LNCAP (cell line): ENCODE measurements at regions not wholly inside any gene's neighbourhood (a gene's known extent, or its start where the extent isn't known, plus 50 kb on each side); places are given as distances from the start of the nearest gene placed in this dataset.

ENCODE experiments used
- CTCF ChIP-seq: fragments of 450-650 bp; IDR thresholded peaks from 2 replicates; pipeline ENCODE4 v1.5.1; 2017; ENCODE audit warnings: mild to moderate bottlenecking

DNA sequence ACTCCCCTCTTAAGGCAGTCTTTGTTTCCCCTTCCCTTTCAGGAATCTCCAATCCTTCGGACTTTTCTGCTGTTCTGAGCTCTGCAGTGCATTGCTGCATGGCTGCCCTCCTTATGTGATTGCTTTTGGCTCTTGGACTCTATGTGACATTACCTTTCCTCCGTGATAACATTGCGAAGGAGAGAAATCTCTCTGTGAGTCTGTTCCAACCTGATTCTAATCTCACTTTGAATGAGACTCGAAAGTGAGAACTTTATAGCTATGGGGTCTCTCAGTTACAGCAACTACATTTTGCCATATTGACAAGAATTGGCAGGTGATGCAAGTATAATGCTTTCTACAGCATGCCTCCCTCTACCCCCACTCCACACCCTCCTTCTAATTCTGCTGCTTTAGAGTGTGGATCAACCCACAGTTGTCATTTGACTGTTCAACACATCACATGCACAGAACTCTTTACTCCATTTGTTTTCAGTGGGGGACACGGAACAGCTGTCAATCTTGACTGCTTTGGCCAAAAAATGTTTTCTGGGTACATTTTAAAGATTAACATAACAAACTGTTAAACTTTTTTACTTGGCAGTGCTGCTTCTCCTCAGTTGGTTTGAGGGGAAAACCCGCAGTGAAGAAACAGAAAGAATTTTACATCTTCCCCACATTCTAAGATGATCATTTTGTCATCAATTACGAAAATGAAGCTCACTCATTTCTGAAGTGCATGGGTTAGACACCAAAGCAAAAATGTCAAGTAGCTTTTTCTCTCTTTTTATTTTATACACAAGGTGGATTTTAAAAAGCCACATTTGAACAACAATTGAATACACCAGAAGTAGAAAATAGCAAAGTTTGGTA is 125.5 kb upstream of the RMST start:
- no peak for TF ChIP-seq CTCF

GRCh38 chr12:97342130-97342529 is 120.5 kb upstream of the RMST start:
- no peak for TF ChIP-seq CTCF

GRCh38 chr12:97347956-97348355 is 114.6 kb upstream of the RMST start:
- TF ChIP-seq CTCF: no peak

DNA sequence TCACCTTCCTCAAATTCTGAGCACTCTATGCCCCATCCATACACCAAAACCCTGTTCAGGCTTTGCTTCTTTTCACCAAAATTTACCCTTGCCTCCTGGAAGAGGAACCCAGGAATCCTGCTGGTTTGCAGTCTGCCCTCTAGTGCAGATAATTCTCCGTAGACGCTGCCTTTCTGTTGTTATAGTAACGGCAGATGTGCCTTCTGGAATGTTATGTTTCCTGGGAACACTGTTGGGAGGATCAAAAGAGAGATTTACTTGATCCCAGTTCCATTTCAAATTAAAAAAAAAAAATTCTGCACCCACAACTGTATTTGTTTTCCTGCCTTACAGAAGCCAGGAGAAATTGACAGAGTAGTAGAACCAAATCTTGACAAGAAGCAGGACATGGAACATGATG is 104.2 kb upstream of the RMST start:
- TF ChIP-seq CTCF: no peak

- no peak for TF ChIP-seq CTCF
Measured at GRCh38 chr12:97359021-97359690, 103.4 kb upstream of the RMST start.

DNA sequence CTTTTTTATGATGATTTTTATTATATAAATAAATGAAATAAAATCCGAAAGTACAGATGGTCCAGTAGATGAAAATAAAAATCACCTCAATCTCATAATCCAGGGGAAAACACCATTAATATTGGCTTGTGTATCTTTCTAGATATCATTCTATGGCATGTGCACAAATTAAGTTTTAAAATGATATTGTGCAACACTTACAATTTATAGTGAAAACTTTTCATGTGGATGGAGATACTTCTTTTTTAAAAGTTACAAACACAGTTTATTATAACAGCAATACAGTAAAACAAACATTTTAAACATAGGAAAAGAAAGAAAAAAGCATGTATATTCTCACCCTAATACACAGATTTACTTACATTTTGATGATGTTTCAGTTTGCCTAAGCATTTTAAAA is 98.9 kb upstream of the RMST start:
- TF ChIP-seq CTCF: no peak

GRCh38 chr12:97368462-97369163 is 94.0 kb upstream of the RMST start:
- no peak for TF ChIP-seq CTCF
